ENCODE measurements at regions not wholly inside any gene's neighbourhood (a gene's known extent, or its start where the extent isn't known, plus 50 kb on each side); places are given as distances from the start of the nearest gene placed in this dataset.
"Not testable (repeated sequence)": the region's sequence is repeated elsewhere in the genome, so short reads cannot be mapped to it uniquely, and the experiment has no call there.

- DNase-seq (ENCODE audit: extremely low read depth, low read depth, low spot score), result no peak
These were observed 575.7 kb downstream of the TRIML1 start for GRCh38 chr4:188714907-188715306.

DNA sequence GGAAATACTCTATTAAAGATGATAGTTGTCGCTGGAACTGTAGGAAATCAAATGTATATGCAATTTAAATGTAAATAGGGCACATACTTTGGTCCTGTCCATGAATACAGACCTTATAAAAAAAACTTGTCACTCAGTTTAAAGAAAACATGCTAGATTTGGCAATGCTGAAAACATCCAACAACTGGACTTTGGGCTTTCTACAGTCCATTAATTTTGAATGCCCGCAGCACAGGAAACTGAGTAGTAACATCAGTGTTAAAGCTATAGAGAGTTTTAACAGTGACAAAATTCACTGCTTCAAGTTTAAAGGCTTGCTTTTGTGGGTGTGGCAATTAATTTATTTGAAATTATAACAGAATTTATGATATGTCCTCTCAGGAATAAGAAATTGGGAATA, 578.4 kb downstream of the TRIML1 start:
- no peak for DNase-seq (ENCODE audit: extremely low read depth, low read depth, low spot score)

DNA sequence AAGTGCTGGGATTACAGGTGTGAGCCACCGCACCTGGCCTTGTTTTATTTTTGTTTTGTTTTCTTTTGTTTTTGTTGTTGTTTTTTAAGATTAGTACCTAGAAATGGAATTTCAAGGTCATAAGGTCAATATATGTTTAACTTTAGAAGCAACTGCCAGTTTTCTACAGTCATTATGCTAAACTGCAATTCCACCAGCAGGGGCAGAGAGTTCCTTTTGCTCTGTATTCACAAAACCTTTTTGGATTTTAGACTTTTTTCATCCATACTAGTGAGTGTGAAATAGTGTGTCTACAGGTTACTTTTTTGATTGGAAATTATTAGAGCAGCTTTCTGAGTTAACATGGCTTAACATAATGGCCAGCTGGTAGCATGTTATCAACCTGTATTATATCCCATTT, 580.6 kb downstream of the TRIML1 start:
- DNase-seq (ENCODE audit: extremely low read depth, low read depth, low spot score), result no peak

DNA sequence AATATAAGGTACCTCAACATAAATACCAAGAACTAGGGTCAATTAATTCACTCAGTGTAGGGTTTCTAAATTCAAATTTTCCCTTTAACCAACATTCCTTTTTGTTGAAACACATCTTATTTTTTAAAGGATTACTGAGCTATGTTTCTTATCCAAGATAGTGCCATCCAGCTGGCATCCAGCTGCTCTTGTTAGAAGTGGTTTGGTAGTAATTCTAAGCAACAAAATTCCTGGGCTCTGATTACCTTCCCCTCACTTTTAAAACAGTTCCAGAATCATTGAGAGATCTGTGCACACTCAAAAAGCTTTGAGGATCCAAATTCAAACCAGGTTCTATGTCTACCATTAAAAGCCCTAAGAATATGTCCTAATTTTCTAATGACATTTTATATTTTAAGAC, 583.7 kb downstream of the TRIML1 start:
- DNase-seq (ENCODE audit: extremely low read depth, low read depth, low spot score), result no peak

- no peak for DNase-seq (ENCODE audit: extremely low read depth, low read depth, low spot score)
These were observed 588.5 kb downstream of the TRIML1 start for GRCh38 chr4:188727746-188728145.

DNA sequence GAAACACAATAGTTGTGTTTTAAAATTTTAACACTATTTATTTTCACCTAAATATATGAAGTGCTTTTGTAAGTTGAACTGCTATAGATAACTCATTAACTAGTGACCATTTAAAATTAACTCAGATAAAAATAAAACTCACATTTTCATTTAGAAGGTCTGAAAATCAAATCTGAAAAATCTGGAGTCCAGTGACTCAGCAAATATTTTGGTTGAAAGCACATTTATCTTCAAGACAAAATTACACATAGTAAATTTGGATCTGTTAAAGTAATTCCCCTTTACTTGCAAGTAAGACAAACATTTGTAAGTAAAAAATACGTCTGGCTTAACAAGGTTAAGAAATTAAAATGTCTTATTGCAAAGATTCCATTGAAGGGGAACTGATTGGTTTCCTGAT, 589.1 kb downstream of the TRIML1 start:
- no peak for DNase-seq (ENCODE audit: extremely low read depth, low read depth, low spot score)

DNA sequence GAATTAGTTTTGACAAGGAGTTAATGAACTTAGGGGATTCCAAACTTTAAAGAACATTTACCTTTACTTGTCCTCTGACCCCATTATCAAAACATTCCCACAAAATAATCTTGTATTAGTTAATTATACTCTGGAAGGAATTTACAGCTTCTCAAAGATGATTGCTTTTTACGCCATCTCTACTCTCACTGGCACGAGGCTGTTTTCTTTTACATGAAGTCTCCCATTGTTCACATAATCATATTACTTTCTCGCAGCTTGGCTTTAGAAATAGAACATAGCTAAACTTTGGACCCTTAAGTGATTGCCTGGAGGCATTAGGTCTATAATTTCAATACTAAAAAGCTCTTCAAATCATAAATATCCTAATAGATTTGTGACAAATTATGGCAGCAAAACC, 592.9 kb downstream of the TRIML1 start:
- DNase-seq (ENCODE audit: extremely low read depth, low read depth, low spot score), result no peak

DNA sequence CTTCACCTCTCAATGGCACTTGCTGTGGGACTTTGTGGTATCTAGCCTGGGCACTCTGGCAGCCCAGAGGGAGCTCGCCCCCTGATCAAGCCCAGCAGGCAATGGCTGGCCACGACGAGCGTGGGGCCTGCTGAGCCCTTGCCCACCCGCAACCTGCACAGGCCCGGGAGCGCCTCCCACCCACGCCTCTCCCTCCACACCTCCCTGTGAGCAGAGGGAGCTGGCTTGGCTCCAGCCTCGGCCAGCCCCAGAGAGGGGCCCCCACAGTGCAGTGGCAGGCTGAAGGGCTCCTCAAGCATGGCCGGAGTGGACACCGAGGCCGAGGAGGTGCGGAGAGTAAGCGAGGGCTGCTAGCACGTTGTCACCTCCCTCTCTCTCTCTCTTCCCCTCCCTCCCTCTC, 595.8 kb downstream of the TRIML1 start:
- DNase-seq (ENCODE audit: extremely low read depth, low read depth, low spot score), result no peak

DNA sequence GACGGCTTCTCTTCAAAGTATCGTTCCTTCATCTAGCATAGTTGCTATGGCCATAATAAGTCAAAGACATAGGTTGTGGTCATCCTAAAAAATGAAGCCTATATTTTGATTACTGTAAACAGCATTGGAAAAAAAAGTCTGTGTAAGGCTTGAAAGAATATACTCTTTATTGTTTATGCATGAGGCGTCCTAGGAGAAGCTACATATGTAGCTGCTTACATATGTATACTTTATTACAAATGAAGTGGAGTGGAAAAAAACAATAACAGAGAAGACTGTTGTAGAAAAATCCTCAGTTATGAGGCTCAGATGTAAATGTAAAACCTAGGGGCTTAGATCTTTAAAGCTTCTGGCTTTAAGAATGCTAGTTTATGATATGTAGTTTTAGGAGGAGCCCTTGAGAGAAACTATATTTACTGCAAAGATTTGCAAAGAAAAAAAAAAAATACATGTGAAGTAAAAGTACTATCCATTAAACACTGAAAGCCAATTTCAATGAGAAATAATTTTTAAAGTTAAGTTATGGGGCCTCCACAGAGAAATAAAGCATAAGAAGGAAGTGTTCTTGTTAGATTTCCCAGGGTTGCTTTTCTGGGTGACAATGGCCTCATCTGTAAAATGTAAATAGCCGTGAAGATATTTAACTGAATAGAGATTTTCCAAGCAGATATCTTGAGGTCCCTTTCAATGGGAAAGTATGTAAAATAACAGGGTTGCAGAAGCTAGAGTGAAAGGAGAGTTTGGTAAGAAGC, 598.2 kb downstream of the TRIML1 start:
- DNase-seq (ENCODE audit: extremely low read depth, low read depth, low spot score), result no peak

DNA sequence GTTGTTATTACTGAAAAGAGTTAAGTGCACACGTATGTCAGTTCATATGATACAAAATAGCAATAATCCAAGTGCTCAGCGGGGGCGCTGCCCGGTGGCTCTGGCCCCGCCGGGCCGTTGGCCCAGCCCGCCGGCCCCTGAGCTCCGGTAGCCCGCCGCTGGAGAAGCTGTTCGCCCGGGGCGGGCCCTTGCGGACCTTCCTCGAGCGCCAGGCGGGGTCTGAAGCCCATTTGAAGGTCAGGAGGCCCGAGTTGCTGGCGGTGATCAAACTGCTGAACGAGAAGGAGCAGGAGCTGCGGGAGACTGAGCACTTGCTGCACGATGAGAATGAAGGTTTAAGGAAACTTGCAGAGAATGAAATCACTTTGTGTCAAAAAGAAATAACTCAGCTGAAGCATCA, 599.0 kb downstream of the TRIML1 start:
- DNase-seq (ENCODE audit: extremely low read depth, low read depth, low spot score), result not testable (repeated sequence)

DNA sequence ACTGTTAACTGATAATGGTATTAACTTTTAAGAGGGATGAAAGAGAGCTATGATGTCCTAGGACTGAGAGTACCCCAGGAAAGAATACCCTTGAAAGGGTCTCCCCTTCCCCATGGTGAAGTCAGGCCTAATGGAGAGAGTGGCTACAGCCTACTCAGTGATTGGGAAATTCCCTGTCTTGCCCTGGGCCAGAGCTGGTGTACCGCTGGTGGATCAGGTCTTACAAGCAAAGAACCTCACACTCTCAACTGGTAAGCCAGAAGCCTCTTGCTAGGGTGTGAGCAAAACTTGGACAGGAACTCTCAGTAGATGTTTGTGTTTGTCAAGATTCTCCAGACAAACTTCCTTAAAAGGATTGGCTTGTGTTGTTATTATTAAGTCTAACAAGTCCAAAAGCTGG, 600.9 kb downstream of the TRIML1 start:
- not testable (repeated sequence) for DNase-seq (ENCODE audit: extremely low read depth, low read depth, low spot score)

DNA sequence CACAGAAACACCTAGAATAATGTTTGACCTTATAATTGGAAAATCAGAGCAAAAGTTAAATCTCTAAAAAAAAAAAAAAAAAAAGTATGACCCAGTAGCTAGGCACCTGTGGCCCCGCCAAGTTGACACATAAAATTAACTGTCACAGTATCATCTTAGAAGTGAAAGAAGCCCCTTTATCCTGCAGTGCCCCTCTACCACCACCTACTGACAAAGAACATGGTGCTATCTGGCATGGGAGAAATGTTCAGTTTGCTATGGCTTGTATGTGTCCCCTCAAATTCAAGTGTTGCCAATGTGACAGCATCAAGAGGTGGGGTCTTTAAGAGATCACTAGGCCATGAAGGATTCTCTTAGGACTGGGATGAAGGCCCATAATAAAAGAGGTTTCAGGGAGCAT, 601.5 kb downstream of the TRIML1 start:
- DNase-seq (ENCODE audit: extremely low read depth, low read depth, low spot score), result not testable (repeated sequence)

GRCh38 chr4:188754372-188755002, 615.2 kb downstream of the TRIML1 start:
- DNase-seq (ENCODE audit: extremely low read depth, low read depth, low spot score), result no peak

DNA sequence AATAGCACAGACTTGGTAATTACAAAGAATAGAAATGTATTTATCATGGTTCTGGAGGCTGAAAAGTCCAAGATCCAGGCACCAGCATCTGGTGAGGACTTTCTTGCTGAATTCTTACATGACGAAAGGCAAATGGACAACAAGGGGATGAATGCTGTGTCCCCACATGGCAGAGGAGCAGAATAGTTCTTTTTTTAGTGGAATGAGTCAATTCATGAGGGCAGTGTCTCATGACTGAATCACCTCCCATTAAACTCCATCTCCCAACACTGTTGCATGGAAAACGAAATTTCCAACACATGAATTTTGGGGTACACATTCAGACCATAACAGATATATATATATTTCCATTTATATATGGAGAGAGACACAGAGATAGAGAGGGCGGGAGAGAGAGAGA, 628.3 kb downstream of the TRIML1 start:
- DNase-seq (ENCODE audit: extremely low read depth, low read depth, low spot score), result no peak

GRCh38 chr4:188778905-188779304, 639.7 kb downstream of the TRIML1 start:
- no peak for DNase-seq (ENCODE audit: extremely low read depth, low read depth, low spot score)

DNA sequence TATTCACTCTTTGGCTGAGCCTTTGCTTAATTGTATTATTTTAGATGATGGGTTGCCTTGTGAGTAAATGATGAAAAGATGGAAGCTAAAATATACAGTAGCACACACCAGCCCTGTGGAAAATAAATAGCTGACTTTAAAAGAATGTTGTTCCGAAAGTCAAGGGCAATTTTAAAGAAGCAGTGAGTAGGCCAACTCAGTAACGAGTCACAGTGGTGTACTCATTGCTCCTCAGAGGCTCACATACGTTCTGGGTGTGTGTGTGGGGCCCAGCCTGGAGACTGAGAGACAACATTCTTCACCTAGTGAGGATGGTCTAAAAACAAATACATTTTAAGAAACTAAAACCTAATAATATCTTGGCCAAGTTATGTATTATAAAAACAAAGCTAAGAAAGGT, 640.3 kb downstream of the TRIML1 start:
- DNase-seq (ENCODE audit: extremely low read depth, low read depth, low spot score), result no peak

DNA sequence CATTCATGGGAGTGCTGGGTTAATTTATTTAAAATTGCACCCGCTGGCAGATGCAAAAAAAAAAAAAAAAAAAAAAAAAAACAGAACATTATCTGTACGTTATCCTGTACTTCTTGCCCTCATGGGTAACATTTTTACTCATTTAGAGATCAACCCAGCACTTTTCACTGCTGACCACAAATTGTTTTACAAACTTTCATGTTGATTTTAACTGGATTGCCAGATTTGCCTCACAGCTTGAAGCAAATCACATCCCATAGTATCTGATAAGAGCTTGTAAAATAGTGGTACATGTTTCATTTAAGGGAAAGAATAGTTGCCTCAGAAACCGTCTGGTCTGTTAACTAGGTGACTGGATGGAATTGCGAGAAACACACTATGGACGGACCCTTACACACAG, 640.8 kb downstream of the TRIML1 start:
- DNase-seq (ENCODE audit: extremely low read depth, low read depth, low spot score), result no peak

DNA sequence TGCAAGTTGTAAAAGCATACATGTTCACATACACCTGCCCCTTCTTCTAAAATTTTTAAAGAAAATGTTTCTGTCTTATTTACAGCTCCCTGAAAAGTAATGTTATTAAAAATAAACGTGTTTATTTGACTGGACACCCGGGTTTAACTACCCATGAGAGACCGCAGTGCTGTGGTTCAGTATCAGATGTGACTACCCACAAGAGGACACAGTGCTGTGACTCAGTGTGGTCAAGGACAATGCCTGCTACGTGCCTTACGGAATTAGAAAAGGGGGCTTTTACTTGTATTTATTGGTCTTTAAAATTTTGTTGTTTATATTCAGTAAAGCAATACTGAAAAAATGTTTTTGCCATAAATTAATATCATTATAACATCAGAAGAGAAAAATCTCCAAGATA, 641.4 kb downstream of the TRIML1 start:
- no peak for DNase-seq (ENCODE audit: extremely low read depth, low read depth, low spot score)

- DNase-seq (ENCODE audit: extremely low read depth, low read depth, low spot score), result no peak
These were observed 642.4 kb downstream of the TRIML1 start for GRCh38 chr4:188781655-188782054.

DNA sequence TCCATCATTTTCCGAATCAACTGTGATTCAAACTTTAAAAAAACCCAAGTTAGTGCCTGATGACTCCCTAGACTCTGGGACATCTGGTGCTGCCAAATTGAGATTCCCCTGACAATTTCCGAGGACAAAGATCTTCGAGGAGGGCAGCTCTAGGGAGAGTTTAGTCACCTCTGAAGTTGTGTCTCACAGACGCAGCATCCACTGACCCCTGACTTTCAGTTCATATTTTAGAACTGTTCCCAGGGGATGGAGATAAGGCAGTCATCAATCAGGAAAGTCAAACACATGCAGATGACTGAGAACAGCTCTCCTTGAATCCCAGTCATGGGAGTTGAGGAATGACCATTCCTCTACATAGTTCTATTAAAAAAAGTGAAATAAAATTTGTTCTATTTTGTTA, 643.9 kb downstream of the TRIML1 start:
- DNase-seq (ENCODE audit: extremely low read depth, low read depth, low spot score), result no peak

DNA sequence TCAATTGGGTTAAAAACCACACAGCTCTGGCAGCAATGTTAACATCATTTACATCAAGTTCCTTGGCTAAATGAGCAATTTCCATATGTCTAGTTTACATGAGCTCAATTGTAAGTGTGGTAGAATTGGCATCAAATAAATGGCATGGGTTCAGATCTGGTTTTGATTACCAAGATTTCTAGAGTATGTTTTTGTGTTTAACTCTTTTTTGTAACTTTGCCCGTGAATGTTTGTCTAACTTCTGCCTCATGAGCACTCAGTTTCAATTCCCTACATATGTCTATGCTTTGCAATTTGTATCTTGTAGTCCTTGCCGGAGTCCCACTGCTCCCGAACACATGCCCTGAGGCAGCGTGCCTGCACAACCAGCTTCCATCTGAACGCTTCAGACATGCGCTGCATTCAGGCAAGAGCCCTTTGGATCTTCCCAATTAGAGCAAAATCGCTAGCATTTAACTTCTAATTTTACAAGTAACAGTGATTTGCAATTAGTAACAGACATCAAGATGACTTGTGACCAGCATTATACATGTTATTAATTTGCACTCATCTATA, 644.4 kb downstream of the TRIML1 start:
- DNase-seq (ENCODE audit: extremely low read depth, low read depth, low spot score), result no peak

DNA sequence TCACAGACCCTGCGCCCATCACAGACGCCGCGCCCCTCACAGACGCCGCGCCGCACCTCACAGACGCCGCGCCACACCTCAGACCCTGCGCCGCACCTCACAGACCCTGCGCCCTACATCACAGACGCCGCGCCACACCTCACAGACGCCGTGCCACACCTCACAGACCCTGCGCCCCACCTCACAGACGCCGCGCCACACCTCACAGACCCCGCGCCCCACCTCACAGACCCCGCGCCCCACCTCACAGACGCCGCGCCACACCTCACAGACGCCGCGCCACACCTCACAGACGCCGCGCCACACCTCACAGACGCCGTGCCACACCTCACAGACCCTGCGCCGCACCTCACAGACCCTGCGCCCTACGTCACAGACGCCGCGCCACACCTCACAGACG, 657.4 kb downstream of the TRIML1 start:
- DNase-seq (ENCODE audit: extremely low read depth, low read depth, low spot score), result not testable (repeated sequence)
